ENCODE measurements at regions not wholly inside any gene's neighbourhood (a gene's known extent, or its start where the extent isn't known, plus 50 kb on each side); places are given as distances from the start of the nearest gene placed in this dataset.

GRCh38 chr2:158740127-158740526, 55.0 kb upstream of the DAPL1 start:
- TF ChIP-seq CTCF (IDR thresholded peaks at IDR 0.05; ENCODE audit: insufficient read depth, low read length, poor library complexity, severe bottlenecking): no peak
- DNase-seq (ENCODE audit: low read depth): no peak
- no peak overlapping the region for H3K4me3 ChIP-seq (ENCODE audit: low read depth, low read length)
- no peaks in the 10 kb centered on the region for H3K27me3 ChIP-seq (ENCODE audit: control insufficient read depth, insufficient read depth, low read length)
- no peaks in the 10 kb centered on the region for H3K36me3 ChIP-seq (ENCODE audit: control insufficient read depth, insufficient read depth, low read length)

- DNase-seq (ENCODE audit: low read depth): no peak
- Histone ChIP-seq H3K36me3 (ENCODE audit: control insufficient read depth, insufficient read depth, low read length) (no peaks in the 10 kb centered on the region), H3K27me3 (ENCODE audit: control insufficient read depth, insufficient read depth, low read length) (no peaks in the 10 kb centered on the region), H3K4me3 (ENCODE audit: low read depth, low read length) (no peak overlapping the region)
- no peak for TF ChIP-seq CTCF (IDR thresholded peaks at IDR 0.05; ENCODE audit: insufficient read depth, low read length, poor library complexity, severe bottlenecking)
Measured at GRCh38 chr2:158740621-158741020, 54.5 kb upstream of the DAPL1 start.

GRCh38 chr2:158741625-158742024, 53.5 kb upstream of the DAPL1 start:
- H3K4me3 ChIP-seq (ENCODE audit: low read depth, low read length): no peak overlapping the region
- no peak for TF ChIP-seq CTCF (IDR thresholded peaks at IDR 0.05; ENCODE audit: insufficient read depth, low read length, poor library complexity, severe bottlenecking)
- no peaks in the 10 kb centered on the region for H3K27me3 ChIP-seq (ENCODE audit: control insufficient read depth, insufficient read depth, low read length)
- DNase-seq (ENCODE audit: low read depth): no peak
- H3K36me3 ChIP-seq (ENCODE audit: control insufficient read depth, insufficient read depth, low read length): no peaks in the 10 kb centered on the region

GRCh38 chr2:158742536-158742935, 52.6 kb upstream of the DAPL1 start:
- DNase-seq (ENCODE audit: low read depth): no peak
- no peak overlapping the region for H3K4me3 ChIP-seq (ENCODE audit: low read depth, low read length)
- peaks cover under 1% of the 10 kb centered on the region for H3K27me3 ChIP-seq (ENCODE audit: control insufficient read depth, insufficient read depth, low read length)
- no peaks in the 10 kb centered on the region for H3K36me3 ChIP-seq (ENCODE audit: control insufficient read depth, insufficient read depth, low read length)
- no peak for TF ChIP-seq CTCF (IDR thresholded peaks at IDR 0.05; ENCODE audit: insufficient read depth, low read length, poor library complexity, severe bottlenecking)

- Histone ChIP-seq H3K36me3 (ENCODE audit: control insufficient read depth, insufficient read depth, low read length) (no peaks in the 10 kb centered on the region), H3K4me3 (ENCODE audit: low read depth, low read length) (no peak overlapping the region), H3K27me3 (ENCODE audit: control insufficient read depth, insufficient read depth, low read length) (peaks cover 3% of the 10 kb centered on the region)
- no peak for DNase-seq (ENCODE audit: low read depth)
- no peak for TF ChIP-seq CTCF (IDR thresholded peaks at IDR 0.05; ENCODE audit: insufficient read depth, low read length, poor library complexity, severe bottlenecking)
Measured at GRCh38 chr2:158743466-158743865, 51.7 kb upstream of the DAPL1 start.

- Histone ChIP-seq H3K27me3 (ENCODE audit: control insufficient read depth, insufficient read depth, low read length) (peaks cover 5% of the 10 kb centered on the region), H3K36me3 (ENCODE audit: control insufficient read depth, insufficient read depth, low read length) (no peaks in the 10 kb centered on the region), H3K4me3 (ENCODE audit: low read depth, low read length) (no peak overlapping the region)
- TF ChIP-seq CTCF (IDR thresholded peaks at IDR 0.05; ENCODE audit: insufficient read depth, low read length, poor library complexity, severe bottlenecking): no peak
- no peak for DNase-seq (ENCODE audit: low read depth)
Measured at GRCh38 chr2:158743879-158744278, 51.2 kb upstream of the DAPL1 start.
